H9 (cell line): ENCODE measurements at regions not wholly inside any gene's neighbourhood (a gene's known extent, or its start where the extent isn't known, plus 50 kb on each side); places are given as distances from the start of the nearest gene placed in this dataset.

Experiments used
- DNase-seq: peaks from one replicate; pipeline ENCODE4 v3.0.0-alpha.2; 2017
- H2AFZ ChIP-seq: one replicate; pipeline ENCODE4 v1.6.1; 2013; ENCODE audit warnings: mild to moderate bottlenecking, low read length, control low read depth, moderate library complexity
- H2AK5ac ChIP-seq: 2 replicates; pipeline ENCODE4 v1.6.1; 2013; ENCODE audit warnings: low read length, control low read depth, mixed read lengths; ENCODE audit not compliant: insufficient read length
- H2BK120ac ChIP-seq: one replicate; pipeline ENCODE4 v1.6.1; 2013; ENCODE audit warnings: low read depth, mild to moderate bottlenecking, low read length, control low read depth, inconsistent platforms; ENCODE audit not compliant: poor library complexity, severe bottlenecking
- H2BK12ac ChIP-seq: 2 replicates; pipeline ENCODE4 v1.6.1; 2013; ENCODE audit warnings: low read length, control low read depth, mixed read lengths, low read depth; ENCODE audit not compliant: insufficient read length
- H2BK15ac ChIP-seq: 2 replicates; pipeline ENCODE4 v1.6.1; 2013; ENCODE audit warnings: low read depth, low read length, control low read depth
- H2BK20ac ChIP-seq: one replicate; pipeline ENCODE4 v1.6.1; 2013; ENCODE audit warnings: low read depth, mild to moderate bottlenecking, low read length, control low read depth, inconsistent platforms; ENCODE audit not compliant: poor library complexity, severe bottlenecking
- H2BK5ac ChIP-seq: 2 replicates; pipeline ENCODE4 v1.6.1; 2013; ENCODE audit warnings: low read length, control low read depth, mixed read lengths; ENCODE audit not compliant: insufficient read length
- H3K14ac ChIP-seq: 2 replicates; pipeline ENCODE4 v1.6.1; 2013; ENCODE audit warnings: low read length, control low read depth; ENCODE audit not compliant: insufficient read depth
- H3K18ac ChIP-seq: 2 replicates; pipeline ENCODE4 v1.6.1; 2013; ENCODE audit warnings: low read depth, mild to moderate bottlenecking, mixed read lengths, low read length, control low read depth; ENCODE audit not compliant: insufficient read length
- H3K23ac ChIP-seq: 2 replicates; pipeline ENCODE4 v1.6.1; 2013; ENCODE audit warnings: low read length, control low read depth, mixed read lengths, low read depth; ENCODE audit not compliant: insufficient read length
- H3K23me2 ChIP-seq: 2 replicates; pipeline ENCODE4 v1.6.1; 2013; ENCODE audit warnings: low read depth, mild to moderate bottlenecking, mixed read lengths, low read length, control low read depth; ENCODE audit not compliant: insufficient read length, poor library complexity, severe bottlenecking
- H3K27ac ChIP-seq: 2 replicates; pipeline ENCODE4 v1.5.1; 2013; ENCODE audit warnings: low read length, control low read depth, mixed read lengths, low read depth; ENCODE audit not compliant: insufficient read length
- H3K27me3 ChIP-seq: 2 replicates; pipeline ENCODE4 v1.6.1; 2013; ENCODE audit warnings: low read length, control low read depth, inconsistent platforms; ENCODE audit not compliant: insufficient read depth
- H3K4ac ChIP-seq: 2 replicates; pipeline ENCODE4 v1.6.1; 2013; ENCODE audit warnings: low read depth, mild to moderate bottlenecking, control low read depth, inconsistent platforms, low read length, moderate library complexity
- H3K4me1 ChIP-seq: 2 replicates; pipeline ENCODE4 v1.6.1; 2013; ENCODE audit warnings: low read length, control low read depth, inconsistent platforms; ENCODE audit not compliant: insufficient read depth
- H3K4me2 ChIP-seq: 2 replicates; pipeline ENCODE4 v1.6.1; 2013; ENCODE audit warnings: low read length, control low read depth, mixed read lengths; ENCODE audit not compliant: insufficient read length, insufficient read depth
- H3K56ac ChIP-seq: 2 replicates; pipeline ENCODE4 v1.6.1; 2013; ENCODE audit warnings: low read depth, mild to moderate bottlenecking, mixed read lengths, low read length, control low read depth; ENCODE audit not compliant: insufficient read length
- H3K79me1 ChIP-seq: 2 replicates; pipeline ENCODE4 v1.6.1; 2013; ENCODE audit warnings: low read depth, mild to moderate bottlenecking, moderate library complexity, low read length, control low read depth, inconsistent platforms; ENCODE audit not compliant: insufficient read depth, poor library complexity, severe bottlenecking
- H3K79me2 ChIP-seq: 2 replicates; pipeline ENCODE4 v1.6.1; 2013; ENCODE audit warnings: low read length, control low read depth, inconsistent platforms; ENCODE audit not compliant: insufficient read depth
- H3K9ac ChIP-seq: 2 replicates; pipeline ENCODE4 v1.6.1; 2013; ENCODE audit warnings: low read length, control low read depth, mixed read lengths; ENCODE audit not compliant: insufficient read length; ENCODE audit errors: extremely low read depth
- H3K9me3 ChIP-seq: one replicate; pipeline ENCODE4 v1.6.1; 2013; ENCODE audit warnings: low read depth, low read length, inconsistent platforms; ENCODE audit not compliant: control insufficient read depth
- H3T11ph ChIP-seq: one replicate; pipeline ENCODE4 v1.6.1; 2013; ENCODE audit warnings: mild to moderate bottlenecking, low read length, control low read depth, inconsistent platforms
- H4K20me1 ChIP-seq: one replicate; pipeline ENCODE4 v1.6.1; 2013; ENCODE audit not compliant: control insufficient read depth, insufficient read length, insufficient read depth
- H4K5ac ChIP-seq: 2 replicates; pipeline ENCODE4 v1.6.1; 2013; ENCODE audit warnings: low read depth, mild to moderate bottlenecking, mixed read lengths, low read length, control low read depth; ENCODE audit not compliant: insufficient read length
- H4K8ac ChIP-seq: replicated peaks from 2 replicates; pipeline ENCODE4 v1.6.1; 2013; ENCODE audit warnings: low read length, control low read depth, mixed read lengths, low read depth; ENCODE audit not compliant: insufficient read length
- H4K91ac ChIP-seq: 2 replicates; pipeline ENCODE4 v1.6.1; 2013; ENCODE audit warnings: low read depth, mild to moderate bottlenecking, moderate library complexity, mixed read lengths, low read length, control low read depth; ENCODE audit not compliant: insufficient read length
- H3K27ac Mint-ChIP-seq, 3 experiments: 2 replicates in 2 of 3; 3 replicates in 1 of 3; pipeline ENCODE4 v1.8.0; 2020 to 2021; ENCODE audit warnings: mixed read lengths in 3 of 3, mild to moderate bottlenecking in 1 of 3, moderate library complexity in 1 of 3
- H3K27me3 Mint-ChIP-seq: 2 replicates; pipeline ENCODE4 v1.8.0; 2021; ENCODE audit warnings: low read depth, mild to moderate bottlenecking, moderate library complexity, mixed read lengths
- H3K36me3 Mint-ChIP-seq, 3 experiments: 2 replicates in 2 of 3; 3 replicates in 1 of 3; pipeline ENCODE4 v1.8.0; 2020 to 2021; ENCODE audit warnings: low read depth in 3 of 3, mixed read lengths in 3 of 3; ENCODE audit not compliant: insufficient read depth in 1 of 3
- H3K4me1 Mint-ChIP-seq, 2 experiments: 2 replicates each; pipeline ENCODE4 v1.8.0; 2020; ENCODE audit warnings: mixed read lengths in 2 of 2
- H3K4me3 Mint-ChIP-seq, 2 experiments: 2 replicates in 1 of 2; 3 replicates in 1 of 2; pipeline ENCODE4 v1.8.0; 2020 to 2021; ENCODE audit warnings: mild to moderate bottlenecking in 2 of 2, mixed read lengths in 2 of 2, moderate library complexity in 1 of 2
- H3K9me3 Mint-ChIP-seq, 2 experiments: 2 replicates in 1 of 2; 3 replicates in 1 of 2; pipeline ENCODE4 v1.8.0; 2020; ENCODE audit warnings: mild to moderate bottlenecking in 2 of 2, mixed read lengths in 2 of 2, moderate library complexity in 1 of 2
- CTCF ChIP-seq: fragments of 200-600 bp; sonication (generic); conservative IDR thresholded peaks from 3 replicates; pipeline ENCODE4 v1.8.0; 2021; ENCODE audit warnings: antibody characterized with exemption, mild to moderate bottlenecking
- WGBS: extraction: QIAGEN DNeasy Blood & Tissue Kit; methylation state at CpG from one replicate; pipeline ENCODE4 v1.1.7; 2013; ENCODE audit warnings: missing lambda C conversion rate, low lambda C conversion rate, mixed read lengths; ENCODE audit not compliant: insufficient read length; ENCODE audit errors: extremely low coverage; 5-methylcytosine and 5-hydroxymethylcytosine counted together

- H3K4me2 ChIP-seq, result no peak overlapping the region
- H4K8ac ChIP-seq, result no peak overlapping the region
- no peak overlapping the region for H3K27ac ChIP-seq
- H3K18ac ChIP-seq, result no peak overlapping the region
- H3K23me2 ChIP-seq, result no peaks in the 10 kb centered on the region
- H3K9ac ChIP-seq, result no peak overlapping the region
- no peak overlapping the region for H4K91ac ChIP-seq
- H3K79me2 ChIP-seq, result no peaks in the 10 kb centered on the region
- no peaks in the 10 kb centered on the region for H3K4me1 Mint-ChIP-seq
- H3K27me3 ChIP-seq, result no peaks in the 10 kb centered on the region
- H3K4me3 Mint-ChIP-seq, result no peak overlapping the region
- H2BK5ac ChIP-seq, result no peak overlapping the region
- H2AK5ac ChIP-seq, result no peak overlapping the region
- no peaks in the 10 kb centered on the region for H3K9me3 Mint-ChIP-seq
- no peaks in the 10 kb centered on the region; the same call in none of the 2 replicates for H3K27me3 Mint-ChIP-seq
- H3K27ac Mint-ChIP-seq, result no peak overlapping the region
- no peak overlapping the region for H2BK15ac ChIP-seq
- no peak overlapping the region for H2AFZ ChIP-seq
- H3K56ac ChIP-seq, result no peak overlapping the region
- H3K36me3 Mint-ChIP-seq, result no peaks in the 10 kb centered on the region
- no peak overlapping the region for H2BK12ac ChIP-seq
- DNase-seq, result no peak
- H3K9me3 ChIP-seq, result no peaks in the 10 kb centered on the region
- H3T11ph ChIP-seq, result no peak overlapping the region
- H4K20me1 ChIP-seq, result no peaks in the 10 kb centered on the region
- WGBS, result no CpG with 5 or more reads among the region's 7 CpGs
- no peak overlapping the region for H3K23ac ChIP-seq
- H3K4me1 ChIP-seq, result no peaks in the 10 kb centered on the region
- no peak overlapping the region for H3K14ac ChIP-seq
- H2BK20ac ChIP-seq, result no peak overlapping the region
- H4K5ac ChIP-seq, result no peak overlapping the region
- no peak overlapping the region for H2BK120ac ChIP-seq
- no peak overlapping the region for H3K4ac ChIP-seq
- TF ChIP-seq CTCF, result no peak
- H3K79me1 ChIP-seq, result no peaks in the 10 kb centered on the region
Measured at GRCh38 chr5:17079562-17079961, 137.9 kb upstream of the BASP1 start.
